CD4-positive, alpha-beta T cell treated with Interleukin-10 for 1 hour (primary cell): ENCODE measurements at regions not wholly inside any gene's neighbourhood (a gene's known extent, or its start where the extent isn't known, plus 50 kb on each side); places are given as distances from the start of the nearest gene placed in this dataset.
A peak's percentile ranks its signal among the peaks of the same experiment; 100 is the strongest.
"Not testable (repeated sequence)": the region's sequence is repeated elsewhere in the genome, so short reads cannot be mapped to it uniquely, and the experiment has no call there.

Experiments
- DNase-seq: peaks from one replicate; pipeline ENCODE4 v3.0.0-alpha.2; 2020

- DNase-seq = no peak
These were observed 191.3 kb upstream of the ZNF32 start for GRCh38 chr10:43839973-43840372.

GRCh38 chr10:43834751-43835150 lies 186.1 kb upstream of the ZNF32 start:
- DNase-seq = not testable (repeated sequence)

- DNase-seq = no peak
These were observed 179.2 kb upstream of the ZNF32 start for GRCh38 chr10:43827853-43828252.

GRCh38 chr10:43825984-43826383 lies 177.3 kb upstream of the ZNF32 start:
- no peak for DNase-seq

GRCh38 chr10:43825421-43825820 lies 176.7 kb upstream of the ZNF32 start:
- DNase-seq = no peak

GRCh38 chr10:43824934-43825333 lies 176.3 kb upstream of the ZNF32 start:
- no peak for DNase-seq

DNA sequence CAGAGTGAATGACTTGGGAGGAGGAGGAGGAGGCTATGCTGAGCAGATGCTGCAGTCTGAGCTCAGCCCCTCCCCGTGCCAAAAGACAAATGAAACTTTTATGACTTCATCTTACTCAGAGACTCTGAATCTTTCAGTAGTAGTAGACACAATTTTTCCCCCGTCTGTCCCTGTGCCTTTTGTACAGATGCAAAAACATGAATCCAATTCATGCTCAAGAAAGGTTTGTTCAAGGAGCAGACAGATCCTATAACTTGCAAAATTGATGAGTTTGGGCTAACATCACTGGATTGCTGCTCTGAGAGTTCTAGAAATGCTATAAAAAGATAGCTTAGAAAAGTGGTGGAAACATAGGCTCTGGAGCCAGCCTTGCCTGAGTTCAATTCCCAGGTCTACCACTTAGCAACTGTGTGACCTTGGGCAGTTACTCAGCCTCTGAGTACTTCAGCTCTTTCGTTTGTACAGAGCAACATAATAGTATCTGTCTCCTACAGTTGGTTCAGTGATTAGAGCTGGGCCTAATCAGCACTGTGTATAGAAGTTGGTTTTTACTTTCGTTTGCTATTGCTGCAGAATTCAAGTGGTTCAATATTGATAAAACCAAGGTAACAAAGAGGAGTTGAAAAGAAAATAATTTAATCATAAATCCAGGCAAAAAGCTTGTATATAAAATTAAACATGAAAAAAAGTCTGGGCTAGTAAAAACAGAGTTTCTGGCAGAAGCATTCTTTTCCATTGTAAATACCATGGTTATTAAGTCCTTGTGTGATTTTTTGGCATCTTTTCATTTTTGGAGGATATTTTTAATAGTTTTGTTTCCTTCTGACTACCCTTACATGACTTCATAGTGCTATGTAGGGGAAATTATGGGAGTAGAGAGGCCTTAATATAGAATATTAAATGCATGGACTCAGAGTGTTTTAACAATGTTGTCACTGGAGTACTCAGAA lies 174.2 kb upstream of the ZNF32 start:
- DNase-seq = no peak

- DNase-seq = no peak
These were observed 172.4 kb upstream of the ZNF32 start for GRCh38 chr10:43821103-43821502.

DNA sequence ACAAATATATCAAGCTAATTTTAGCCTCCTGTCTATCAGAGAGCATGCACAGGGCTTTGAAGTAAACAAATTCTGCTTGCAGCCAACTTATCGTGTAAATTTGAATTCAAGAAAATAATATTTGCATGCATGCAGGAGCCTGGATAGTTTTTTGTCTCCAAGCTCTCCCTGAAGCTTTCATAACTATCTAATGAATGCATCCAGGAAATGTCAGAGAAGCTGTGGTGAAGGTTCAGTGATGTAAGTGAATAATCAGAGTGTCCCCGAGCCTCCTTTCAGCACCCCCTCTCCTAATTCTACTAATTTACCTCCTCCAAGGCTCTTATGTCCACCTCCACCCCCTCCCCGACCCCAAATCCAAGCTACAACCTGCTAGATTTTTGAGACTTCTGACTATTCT lies 172.0 kb upstream of the ZNF32 start:
- DNase-seq = no peak

GRCh38 chr10:43819464-43820230 lies 171.0 kb upstream of the ZNF32 start:
- DNase-seq = no peak

DNA sequence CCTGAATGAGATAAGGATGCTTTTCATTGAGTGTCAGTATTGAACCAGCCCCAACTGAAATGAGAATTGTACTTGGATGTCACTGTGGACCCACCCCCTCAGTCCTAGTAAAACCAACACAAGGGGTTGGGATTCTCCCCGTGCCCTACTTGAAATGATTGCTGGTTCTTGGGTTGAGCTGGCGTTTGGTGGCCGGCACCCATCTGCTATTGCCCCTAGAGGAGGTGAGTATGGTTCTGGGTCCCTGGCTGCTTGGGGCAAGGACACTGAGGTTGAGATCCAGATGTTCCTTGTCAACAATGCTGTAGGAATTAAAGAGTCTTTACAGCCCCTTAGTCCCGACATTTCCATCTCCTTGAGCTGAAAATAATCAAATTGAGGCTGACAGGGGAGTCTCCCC lies 170.0 kb upstream of the ZNF32 start:
- no peak for DNase-seq

DNA sequence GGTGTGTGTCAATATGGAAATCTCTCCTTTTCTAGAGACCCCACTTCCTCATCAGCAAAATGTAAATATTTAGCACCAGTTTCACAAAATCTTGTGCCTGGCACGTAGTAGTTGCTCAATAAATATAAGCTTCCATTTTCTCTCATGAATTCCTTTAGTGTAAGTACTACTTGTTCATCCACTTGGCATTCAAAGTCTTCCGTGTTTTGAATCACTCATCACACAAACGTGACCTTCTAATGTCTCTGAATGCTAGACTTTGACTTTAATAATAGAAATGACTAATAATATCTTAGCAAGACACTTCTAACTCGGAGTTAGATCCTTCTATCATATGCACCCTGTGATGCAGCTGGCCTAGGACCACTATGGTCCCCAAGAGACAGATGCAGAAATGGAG lies 168.7 kb upstream of the ZNF32 start:
- DNase-seq = no peak

- peak; percentile 74 for DNase-seq
These were observed 168.0 kb upstream of the ZNF32 start for GRCh38 chr10:43816351-43817321.

GRCh38 chr10:43815181-43815885 lies 166.7 kb upstream of the ZNF32 start:
- DNase-seq = no peak

- no peak for DNase-seq
These were observed 166.0 kb upstream of the ZNF32 start for GRCh38 chr10:43814663-43815062.

GRCh38 chr10:43811871-43812270 lies 163.2 kb upstream of the ZNF32 start:
- no peak for DNase-seq

DNA sequence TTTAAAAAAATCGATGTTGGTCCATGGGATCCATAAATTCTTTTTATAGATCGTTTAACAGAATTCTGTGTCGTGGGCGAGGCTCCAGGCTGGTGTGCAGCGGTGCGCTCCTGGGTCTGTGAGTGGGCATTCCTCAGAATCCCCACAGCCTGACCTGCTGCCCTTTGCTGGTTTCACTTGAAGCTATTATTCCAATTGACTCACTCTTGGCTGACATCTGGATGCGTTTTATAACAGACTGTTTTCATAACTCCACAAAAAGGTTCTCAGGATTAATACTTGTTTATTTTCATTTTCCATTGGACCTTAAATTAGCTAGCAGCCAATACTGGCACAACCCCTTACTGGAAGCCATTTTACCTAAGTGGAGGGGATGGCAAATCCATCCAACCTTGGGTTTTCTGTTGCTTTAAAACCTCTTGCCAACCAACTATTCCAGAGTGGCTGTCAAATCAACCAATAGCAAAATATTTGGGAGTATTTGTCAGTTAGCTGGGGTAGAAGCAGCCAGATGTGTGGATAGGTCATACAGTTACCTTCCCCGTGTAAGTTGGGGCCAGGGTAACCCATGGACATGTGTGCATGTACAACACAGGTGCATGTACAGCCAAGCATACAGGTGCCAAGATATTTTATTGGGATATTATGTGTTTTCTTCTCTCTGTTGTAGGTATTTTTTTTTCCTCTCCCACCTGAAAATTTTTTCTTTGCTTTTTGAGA lies 160.7 kb upstream of the ZNF32 start:
- DNase-seq = no peak

- DNase-seq = peak; percentile 11
These were observed 159.5 kb upstream of the ZNF32 start for GRCh38 chr10:43808136-43808535.

DNA sequence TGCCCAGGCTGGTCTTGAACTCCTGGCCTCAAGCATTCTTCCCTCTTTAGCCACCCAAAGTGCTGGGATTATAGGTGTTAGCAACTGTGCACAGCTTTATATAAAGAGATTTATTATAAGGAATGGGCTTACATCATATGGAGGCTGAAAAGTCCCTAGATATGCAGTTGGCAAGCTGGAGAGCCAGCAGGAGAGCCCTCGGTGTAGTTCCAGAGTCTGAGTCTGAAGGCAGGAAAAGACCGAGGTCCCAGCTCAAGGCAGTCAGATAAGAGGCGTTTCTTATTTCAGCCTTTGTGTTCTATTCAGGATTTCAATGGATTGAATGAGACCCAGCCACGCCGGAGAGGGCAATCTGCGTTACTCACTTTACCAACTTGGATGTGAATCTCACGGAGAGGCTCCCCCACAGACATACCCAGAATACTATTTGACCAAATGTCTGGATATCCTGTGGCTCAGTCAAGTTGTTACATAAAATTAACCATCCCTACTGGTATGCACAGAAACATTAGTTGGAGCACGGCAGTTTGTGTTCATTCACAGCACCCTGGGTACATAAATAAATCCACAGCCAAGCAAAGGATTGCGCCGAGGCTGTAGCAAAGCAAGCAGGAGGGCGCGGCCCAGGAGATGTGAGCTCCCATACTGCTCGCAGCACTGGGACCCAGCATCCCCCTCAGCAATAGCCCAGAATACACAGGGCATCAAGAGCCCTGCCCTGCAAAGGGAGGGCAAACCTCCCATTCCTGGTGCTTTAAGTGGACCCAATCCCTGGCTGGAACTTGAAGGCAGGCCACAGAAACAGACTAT lies 158.4 kb upstream of the ZNF32 start:
- DNase-seq = no peak

DNA sequence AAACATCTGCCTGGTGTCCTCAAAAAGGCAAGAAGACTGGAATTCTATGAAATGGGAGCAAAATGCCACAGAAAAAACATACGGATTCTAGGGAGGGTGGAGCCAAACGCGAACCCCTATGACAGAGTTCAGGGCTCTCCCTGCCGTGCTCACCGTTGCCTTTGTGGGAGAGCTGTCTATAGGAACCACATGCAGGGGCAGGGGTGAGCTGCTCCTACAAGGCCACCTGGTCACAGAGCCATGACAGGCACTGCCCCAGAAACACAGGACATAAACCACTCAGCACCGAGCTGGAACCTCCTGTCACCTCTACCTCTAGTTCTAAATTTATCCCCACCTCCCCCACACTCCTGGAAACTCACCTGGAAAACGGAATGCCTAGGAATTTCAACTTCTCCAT lies 155.1 kb upstream of the ZNF32 start:
- DNase-seq = no peak
